ENCODE measurements at regions not wholly inside any gene's neighbourhood (a gene's known extent, or its start where the extent isn't known, plus 50 kb on each side); places are given as distances from the start of the nearest gene placed in this dataset.
A peak's percentile ranks its signal among the peaks of the same experiment; 100 is the strongest.

DNA sequence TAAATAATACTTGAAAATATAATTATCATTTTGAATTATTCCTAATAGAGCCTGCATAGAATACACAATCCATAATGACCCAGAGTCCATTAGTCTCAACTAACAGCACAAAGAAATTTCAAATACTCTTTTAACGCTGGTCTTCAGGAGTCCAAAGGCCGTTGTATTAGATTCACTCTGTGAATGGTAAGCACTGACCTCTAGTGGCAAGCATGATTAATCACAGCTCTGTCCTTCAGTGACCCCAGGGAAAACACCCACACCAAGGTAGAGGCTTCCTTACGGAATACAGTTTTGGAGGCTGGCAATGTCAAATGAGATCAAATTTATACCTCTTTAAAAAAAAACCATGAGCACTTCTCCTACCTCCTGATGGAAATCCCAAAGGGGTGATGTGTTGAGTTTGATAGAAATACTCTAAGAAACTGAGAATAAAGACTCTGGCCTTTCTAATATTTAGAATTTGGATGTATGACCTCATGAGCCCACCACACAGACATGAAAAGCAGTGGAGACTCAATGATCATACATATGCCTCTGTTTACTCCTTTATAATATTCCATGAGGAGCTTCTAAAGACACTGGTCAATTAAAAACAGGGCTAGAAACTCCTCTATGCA lies 147.2 kb upstream of the DKK2 start:
- TF ChIP-seq, protein P1, sequence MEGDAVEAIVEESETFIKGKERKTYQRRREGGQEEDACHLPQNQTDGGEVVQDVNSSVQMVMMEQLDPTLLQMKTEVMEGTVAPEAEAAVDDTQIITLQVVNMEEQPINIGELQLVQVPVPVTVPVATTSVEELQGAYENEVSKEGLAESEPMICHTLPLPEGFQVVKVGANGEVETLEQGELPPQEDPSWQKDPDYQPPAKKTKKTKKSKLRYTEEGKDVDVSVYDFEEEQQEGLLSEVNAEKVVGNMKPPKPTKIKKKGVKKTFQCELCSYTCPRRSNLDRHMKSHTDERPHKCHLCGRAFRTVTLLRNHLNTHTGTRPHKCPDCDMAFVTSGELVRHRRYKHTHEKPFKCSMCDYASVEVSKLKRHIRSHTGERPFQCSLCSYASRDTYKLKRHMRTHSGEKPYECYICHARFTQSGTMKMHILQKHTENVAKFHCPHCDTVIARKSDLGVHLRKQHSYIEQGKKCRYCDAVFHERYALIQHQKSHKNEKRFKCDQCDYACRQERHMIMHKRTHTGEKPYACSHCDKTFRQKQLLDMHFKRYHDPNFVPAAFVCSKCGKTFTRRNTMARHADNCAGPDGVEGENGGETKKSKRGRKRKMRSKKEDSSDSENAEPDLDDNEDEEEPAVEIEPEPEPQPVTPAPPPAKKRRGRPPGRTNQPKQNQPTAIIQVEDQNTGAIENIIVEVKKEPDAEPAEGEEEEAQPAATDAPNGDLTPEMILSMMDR (conservative IDR thresholded peaks at IDR 0.05; ENCODE audit: low read depth in 2 of 2): peak; percentile 83 to 93
- no peak for TF ChIP-seq EZH2 (IDR thresholded peaks at IDR 0.05; ENCODE audit: low read depth, unreplicated experiment)
- TF ChIP-seq EZH2phosphoT487 (IDR thresholded peaks at IDR 0.05; ENCODE audit: unreplicated experiment): no peak
- TF ChIP-seq, protein P2, sequence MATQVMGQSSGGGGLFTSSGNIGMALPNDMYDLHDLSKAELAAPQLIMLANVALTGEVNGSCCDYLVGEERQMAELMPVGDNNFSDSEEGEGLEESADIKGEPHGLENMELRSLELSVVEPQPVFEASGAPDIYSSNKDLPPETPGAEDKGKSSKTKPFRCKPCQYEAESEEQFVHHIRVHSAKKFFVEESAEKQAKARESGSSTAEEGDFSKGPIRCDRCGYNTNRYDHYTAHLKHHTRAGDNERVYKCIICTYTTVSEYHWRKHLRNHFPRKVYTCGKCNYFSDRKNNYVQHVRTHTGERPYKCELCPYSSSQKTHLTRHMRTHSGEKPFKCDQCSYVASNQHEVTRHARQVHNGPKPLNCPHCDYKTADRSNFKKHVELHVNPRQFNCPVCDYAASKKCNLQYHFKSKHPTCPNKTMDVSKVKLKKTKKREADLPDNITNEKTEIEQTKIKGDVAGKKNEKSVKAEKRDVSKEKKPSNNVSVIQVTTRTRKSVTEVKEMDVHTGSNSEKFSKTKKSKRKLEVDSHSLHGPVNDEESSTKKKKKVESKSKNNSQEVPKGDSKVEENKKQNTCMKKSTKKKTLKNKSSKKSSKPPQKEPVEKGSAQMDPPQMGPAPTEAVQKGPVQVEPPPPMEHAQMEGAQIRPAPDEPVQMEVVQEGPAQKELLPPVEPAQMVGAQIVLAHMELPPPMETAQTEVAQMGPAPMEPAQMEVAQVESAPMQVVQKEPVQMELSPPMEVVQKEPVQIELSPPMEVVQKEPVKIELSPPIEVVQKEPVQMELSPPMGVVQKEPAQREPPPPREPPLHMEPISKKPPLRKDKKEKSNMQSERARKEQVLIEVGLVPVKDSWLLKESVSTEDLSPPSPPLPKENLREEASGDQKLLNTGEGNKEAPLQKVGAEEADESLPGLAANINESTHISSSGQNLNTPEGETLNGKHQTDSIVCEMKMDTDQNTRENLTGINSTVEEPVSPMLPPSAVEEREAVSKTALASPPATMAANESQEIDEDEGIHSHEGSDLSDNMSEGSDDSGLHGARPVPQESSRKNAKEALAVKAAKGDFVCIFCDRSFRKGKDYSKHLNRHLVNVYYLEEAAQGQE (IDR thresholded peaks at IDR 0.05; ENCODE audit: unreplicated experiment): no peak
- TF ChIP-seq POLR2AphosphoS5 (IDR thresholded peaks at IDR 0.05; ENCODE audit: low read depth): no peak
- TF ChIP-seq JUNB (IDR thresholded peaks at IDR 0.05; ENCODE audit: unreplicated experiment): no peak
- TF ChIP-seq NANOG (IDR thresholded peaks at IDR 0.05; ENCODE audit: borderline replicate concordance): no peak
- no peak for TF ChIP-seq CREB1 (CRISPR knock-in tag; IDR thresholded peaks at IDR 0.05; ENCODE audit: low read depth)
- TF ChIP-seq, protein P3, sequence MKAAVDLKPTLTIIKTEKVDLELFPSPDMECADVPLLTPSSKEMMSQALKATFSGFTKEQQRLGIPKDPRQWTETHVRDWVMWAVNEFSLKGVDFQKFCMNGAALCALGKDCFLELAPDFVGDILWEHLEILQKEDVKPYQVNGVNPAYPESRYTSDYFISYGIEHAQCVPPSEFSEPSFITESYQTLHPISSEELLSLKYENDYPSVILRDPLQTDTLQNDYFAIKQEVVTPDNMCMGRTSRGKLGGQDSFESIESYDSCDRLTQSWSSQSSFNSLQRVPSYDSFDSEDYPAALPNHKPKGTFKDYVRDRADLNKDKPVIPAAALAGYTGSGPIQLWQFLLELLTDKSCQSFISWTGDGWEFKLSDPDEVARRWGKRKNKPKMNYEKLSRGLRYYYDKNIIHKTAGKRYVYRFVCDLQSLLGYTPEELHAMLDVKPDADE (IDR thresholded peaks at IDR 0.05): no peak
- TF ChIP-seq STAT1 (IDR thresholded peaks at IDR 0.05; ENCODE audit: unreplicated experiment): no peak
- TF ChIP-seq ZNF331 (CRISPR knock-in tag; IDR thresholded peaks at IDR 0.05; ENCODE audit: low read depth): no peak
- TF ChIP-seq, protein P4, sequence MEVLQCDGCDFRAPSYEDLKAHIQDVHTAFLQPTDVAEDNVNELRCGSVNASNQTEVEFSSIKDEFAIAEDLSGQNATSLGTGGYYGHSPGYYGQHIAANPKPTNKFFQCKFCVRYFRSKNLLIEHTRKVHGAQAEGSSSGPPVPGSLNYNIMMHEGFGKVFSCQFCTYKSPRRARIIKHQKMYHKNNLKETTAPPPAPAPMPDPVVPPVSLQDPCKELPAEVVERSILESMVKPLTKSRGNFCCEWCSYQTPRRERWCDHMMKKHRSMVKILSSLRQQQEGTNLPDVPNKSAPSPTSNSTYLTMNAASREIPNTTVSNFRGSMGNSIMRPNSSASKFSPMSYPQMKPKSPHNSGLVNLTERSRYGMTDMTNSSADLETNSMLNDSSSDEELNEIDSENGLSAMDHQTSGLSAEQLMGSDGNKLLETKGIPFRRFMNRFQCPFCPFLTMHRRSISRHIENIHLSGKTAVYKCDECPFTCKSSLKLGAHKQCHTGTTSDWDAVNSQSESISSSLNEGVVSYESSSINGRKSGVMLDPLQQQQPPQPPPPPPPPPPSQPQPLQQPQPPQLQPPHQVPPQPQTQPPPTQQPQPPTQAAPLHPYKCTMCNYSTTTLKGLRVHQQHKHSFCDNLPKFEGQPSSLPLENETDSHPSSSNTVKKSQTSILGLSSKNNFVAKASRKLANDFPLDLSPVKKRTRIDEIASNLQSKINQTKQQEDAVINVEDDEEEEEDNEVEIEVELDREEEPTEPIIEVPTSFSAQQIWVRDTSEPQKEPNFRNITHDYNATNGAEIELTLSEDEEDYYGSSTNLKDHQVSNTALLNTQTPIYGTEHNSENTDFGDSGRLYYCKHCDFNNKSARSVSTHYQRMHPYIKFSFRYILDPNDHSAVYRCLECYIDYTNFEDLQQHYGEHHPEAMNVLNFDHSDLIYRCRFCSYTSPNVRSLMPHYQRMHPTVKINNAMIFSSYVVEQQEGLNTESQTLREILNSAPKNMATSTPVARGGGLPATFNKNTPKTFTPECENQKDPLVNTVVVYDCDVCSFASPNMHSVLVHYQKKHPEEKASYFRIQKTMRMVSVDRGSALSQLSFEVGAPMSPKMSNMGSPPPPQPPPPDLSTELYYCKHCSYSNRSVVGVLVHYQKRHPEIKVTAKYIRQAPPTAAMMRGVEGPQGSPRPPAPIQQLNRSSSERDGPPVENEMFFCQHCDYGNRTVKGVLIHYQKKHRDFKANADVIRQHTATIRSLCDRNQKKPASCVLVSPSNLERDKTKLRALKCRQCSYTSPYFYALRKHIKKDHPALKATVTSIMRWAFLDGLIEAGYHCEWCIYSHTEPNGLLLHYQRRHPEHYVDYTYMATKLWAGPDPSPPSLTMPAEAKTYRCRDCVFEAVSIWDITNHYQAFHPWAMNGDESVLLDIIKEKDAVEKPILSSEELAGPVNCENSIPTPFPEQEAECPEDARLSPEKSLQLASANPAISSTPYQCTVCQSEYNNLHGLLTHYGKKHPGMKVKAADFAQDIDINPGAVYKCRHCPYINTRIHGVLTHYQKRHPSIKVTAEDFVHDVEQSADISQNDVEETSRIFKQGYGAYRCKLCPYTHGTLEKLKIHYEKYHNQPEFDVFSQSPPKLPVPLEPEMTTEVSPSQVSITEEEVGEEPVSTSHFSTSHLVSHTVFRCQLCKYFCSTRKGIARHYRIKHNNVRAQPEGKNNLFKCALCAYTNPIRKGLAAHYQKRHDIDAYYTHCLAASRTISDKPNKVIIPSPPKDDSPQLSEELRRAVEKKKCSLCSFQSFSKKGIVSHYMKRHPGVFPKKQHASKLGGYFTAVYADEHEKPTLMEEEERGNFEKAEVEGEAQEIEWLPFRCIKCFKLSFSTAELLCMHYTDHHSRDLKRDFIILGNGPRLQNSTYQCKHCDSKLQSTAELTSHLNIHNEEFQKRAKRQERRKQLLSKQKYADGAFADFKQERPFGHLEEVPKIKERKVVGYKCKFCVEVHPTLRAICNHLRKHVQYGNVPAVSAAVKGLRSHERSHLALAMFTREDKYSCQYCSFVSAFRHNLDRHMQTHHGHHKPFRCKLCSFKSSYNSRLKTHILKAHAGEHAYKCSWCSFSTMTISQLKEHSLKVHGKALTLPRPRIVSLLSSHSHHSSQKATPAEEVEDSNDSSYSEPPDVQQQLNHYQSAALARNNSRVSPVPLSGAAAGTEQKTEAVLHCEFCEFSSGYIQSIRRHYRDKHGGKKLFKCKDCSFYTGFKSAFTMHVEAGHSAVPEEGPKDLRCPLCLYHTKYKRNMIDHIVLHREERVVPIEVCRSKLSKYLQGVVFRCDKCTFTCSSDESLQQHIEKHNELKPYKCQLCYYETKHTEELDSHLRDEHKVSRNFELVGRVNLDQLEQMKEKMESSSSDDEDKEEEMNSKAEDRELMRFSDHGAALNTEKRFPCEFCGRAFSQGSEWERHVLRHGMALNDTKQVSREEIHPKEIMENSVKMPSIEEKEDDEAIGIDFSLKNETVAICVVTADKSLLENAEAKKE (CRISPR knock-in tag; IDR thresholded peaks at IDR 0.05): no peak
- TF ChIP-seq ZNF114 (CRISPR knock-in tag; IDR thresholded peaks at IDR 0.05): no peak

Measured in GM23338 (cell line).